AG04450 (cell line): ENCODE measurements at regions not wholly inside any gene's neighbourhood (a gene's known extent, or its start where the extent isn't known, plus 50 kb on each side); places are given as distances from the start of the nearest gene placed in this dataset.

Experiments used
- CTCF ChIA-PET: fragments of 300-600, 350-600 bp; formaldehyde crosslinking; extraction: SDS; loops from one replicate; lab custom pipeline; 2022; ENCODE audit warnings: antibody characterized with exemption, inconsistent platforms; lab: Charles Lee
- POLR2A ChIA-PET: fragments of 350-600 bp; formaldehyde crosslinking; extraction: SDS; loops from one replicate; lab custom pipeline; 2021; ENCODE audit warnings: antibody characterized with exemption, inconsistent platforms; lab: Yijun Ruan, JAX
- DNase-seq: peaks from one replicate; pipeline ENCODE4 v3.0.0-alpha.2; 2011; ENCODE audit warnings: low read depth, low spot score
- H3K27ac ChIP-seq: one replicate; pipeline ENCODE4 v1.5.1; 2012; ENCODE audit warnings: low read depth, low read length, control low read depth
- H3K27me3 ChIP-seq: one replicate; pipeline ENCODE4 v1.6.0; 2012; ENCODE audit warnings: low read length; ENCODE audit not compliant: control insufficient read depth, insufficient read depth
- H3K4me3 ChIP-seq: 2 replicates; pipeline ENCODE4 v1.5.1; 2011; ENCODE audit warnings: mild to moderate bottlenecking, low read depth, low read length, control low read depth
- H3K9me3 ChIP-seq: 2 replicates; pipeline ENCODE4 v1.5.1; 2012; ENCODE audit warnings: low read length; ENCODE audit not compliant: control insufficient read depth, insufficient read depth
- TF ChIP-seq, protein P1 (sequence below): IDR thresholded peaks from 2 replicates; pipeline ENCODE4 v1.5.1; 2011; ENCODE audit warnings: low read depth, low read length, control low read depth, inconsistent platforms

DNA sequence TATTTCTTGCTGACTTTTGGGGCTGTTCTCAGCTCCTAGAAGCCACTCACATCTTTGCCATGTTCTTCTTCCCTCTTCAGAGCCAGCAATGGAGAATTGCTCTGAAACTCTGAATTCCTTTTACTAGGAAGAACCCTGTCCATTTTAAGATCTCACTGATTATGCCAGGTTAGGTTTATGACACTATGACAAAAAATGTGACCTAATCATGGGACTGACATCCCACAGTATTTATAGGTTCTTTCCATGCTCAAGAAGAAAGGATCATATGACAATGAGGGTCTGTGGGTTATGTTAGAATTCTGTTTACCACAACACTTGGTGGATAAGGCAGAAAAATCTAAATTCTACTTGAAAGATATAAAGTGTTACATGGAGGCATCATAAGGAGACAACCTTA lies 263.3 kb upstream of the CITED2 start:
- H3K27ac ChIP-seq = no peak overlapping the region
- TF ChIP-seq, protein P1, sequence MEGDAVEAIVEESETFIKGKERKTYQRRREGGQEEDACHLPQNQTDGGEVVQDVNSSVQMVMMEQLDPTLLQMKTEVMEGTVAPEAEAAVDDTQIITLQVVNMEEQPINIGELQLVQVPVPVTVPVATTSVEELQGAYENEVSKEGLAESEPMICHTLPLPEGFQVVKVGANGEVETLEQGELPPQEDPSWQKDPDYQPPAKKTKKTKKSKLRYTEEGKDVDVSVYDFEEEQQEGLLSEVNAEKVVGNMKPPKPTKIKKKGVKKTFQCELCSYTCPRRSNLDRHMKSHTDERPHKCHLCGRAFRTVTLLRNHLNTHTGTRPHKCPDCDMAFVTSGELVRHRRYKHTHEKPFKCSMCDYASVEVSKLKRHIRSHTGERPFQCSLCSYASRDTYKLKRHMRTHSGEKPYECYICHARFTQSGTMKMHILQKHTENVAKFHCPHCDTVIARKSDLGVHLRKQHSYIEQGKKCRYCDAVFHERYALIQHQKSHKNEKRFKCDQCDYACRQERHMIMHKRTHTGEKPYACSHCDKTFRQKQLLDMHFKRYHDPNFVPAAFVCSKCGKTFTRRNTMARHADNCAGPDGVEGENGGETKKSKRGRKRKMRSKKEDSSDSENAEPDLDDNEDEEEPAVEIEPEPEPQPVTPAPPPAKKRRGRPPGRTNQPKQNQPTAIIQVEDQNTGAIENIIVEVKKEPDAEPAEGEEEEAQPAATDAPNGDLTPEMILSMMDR = no peak
- POLR2A ChIA-PET = no interaction called here
- H3K9me3 ChIP-seq = no peaks in the 10 kb centered on the region
- CTCF ChIA-PET = no interaction called here
- no peak overlapping the region for H3K4me3 ChIP-seq
- no peak for DNase-seq
- H3K27me3 ChIP-seq = no peaks in the 10 kb centered on the region

DNA sequence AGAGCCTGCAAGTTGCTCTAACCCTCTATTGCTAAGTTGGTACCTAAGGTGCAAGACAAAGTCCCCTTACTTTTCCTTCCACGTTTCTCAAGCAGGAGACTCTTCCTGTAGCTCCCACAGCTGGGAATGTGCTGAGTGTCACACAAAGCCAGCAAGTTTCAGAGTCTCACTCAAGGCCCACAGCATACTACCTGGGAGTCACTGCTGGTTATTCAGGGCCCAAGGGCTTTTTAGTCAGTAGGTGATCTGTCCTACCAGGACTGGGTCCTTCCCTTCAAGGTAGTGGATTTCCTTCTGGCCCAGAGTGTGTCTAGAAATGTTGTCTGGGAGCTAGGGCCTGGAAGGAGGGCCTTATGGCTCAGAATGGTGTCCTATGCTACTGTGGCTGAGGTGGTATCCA lies 261.9 kb upstream of the CITED2 start:
- Histone ChIP-seq H3K27ac (no peak overlapping the region), H3K9me3 (no peaks in the 10 kb centered on the region), H3K27me3 (no peaks in the 10 kb centered on the region), H3K4me3 (no peak overlapping the region)
- TF ChIP-seq, protein P1 = no peak
- no peak for DNase-seq
- POLR2A ChIA-PET = no interaction called here
- CTCF ChIA-PET = no interaction called here

DNA sequence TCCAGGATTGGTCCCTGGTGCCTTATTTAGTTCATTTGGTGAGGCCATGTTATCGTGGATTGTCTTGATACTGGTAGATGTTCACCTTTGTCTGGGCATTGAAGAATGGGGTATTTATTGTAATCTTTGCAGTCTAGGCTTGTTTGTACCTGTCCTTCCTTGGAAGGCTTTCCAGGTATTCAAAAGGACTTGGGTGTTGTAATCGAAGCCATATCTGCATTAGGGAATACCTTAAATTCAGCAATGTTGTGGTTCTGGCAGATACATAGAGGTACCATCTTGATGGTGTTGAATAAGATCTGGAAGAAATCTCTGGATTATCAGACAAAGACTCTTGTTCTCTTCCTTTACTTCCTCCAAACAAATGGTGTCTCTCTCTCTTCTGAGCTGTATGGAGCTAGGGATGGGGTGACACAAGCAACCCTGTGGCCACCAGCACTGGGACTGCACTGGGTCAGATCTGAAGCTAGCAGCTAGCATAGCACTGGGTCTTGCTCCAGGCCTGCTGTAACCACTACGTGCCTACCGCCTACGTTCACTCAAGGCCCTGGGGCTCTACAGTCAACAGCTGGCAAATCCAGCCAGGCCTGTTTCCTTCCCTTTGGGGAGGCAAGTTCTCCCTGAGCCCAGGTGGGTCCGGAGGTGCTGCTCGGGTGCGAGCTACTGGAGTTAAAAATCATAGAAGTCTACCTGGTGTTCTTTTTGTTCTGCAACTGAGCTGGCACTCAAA lies 261.1 kb upstream of the CITED2 start:
- ChIA-PET CTCF (no interaction called here), POLR2A (no interaction called here)
- no peak overlapping the region for H3K27ac ChIP-seq
- no peak overlapping the region for H3K4me3 ChIP-seq
- DNase-seq = no peak
- H3K27me3 ChIP-seq = no peaks in the 10 kb centered on the region
- no peaks in the 10 kb centered on the region for H3K9me3 ChIP-seq
- TF ChIP-seq, protein P1 = no peak

DNA sequence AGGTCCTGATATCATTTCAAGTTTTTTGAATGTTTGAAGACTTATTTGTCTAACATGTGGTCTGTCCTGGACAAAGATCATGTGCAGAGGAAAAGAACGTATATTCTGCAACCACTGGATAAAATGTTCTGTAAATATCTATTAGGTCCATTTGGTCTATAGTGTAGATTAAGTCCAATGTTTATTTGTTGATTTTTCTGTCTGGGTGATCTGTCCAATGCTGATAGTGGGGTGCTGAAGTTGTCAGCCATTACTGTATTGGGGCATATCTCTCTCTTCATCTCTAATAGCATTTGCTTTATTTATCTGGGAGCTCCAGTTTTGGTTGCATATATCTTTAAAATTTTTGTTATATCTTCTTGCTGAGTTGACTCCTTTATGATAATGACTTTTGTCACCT lies 258.4 kb upstream of the CITED2 start:
- H3K27ac ChIP-seq = no peak overlapping the region
- no peaks in the 10 kb centered on the region; the same call in 1 of the 2 replicates for H3K9me3 ChIP-seq
- ChIA-PET CTCF (interaction anchor here (1.1 kb wide), 1 partner anchor 12 kb away, joined by 3 read pairs; no protein-coding TSS in a partner anchor), POLR2A (no interaction called here)
- TF ChIP-seq, protein P1 = no peak
- no peak for DNase-seq
- no peak overlapping the region for H3K4me3 ChIP-seq
- H3K27me3 ChIP-seq = no peaks in the 10 kb centered on the region

DNA sequence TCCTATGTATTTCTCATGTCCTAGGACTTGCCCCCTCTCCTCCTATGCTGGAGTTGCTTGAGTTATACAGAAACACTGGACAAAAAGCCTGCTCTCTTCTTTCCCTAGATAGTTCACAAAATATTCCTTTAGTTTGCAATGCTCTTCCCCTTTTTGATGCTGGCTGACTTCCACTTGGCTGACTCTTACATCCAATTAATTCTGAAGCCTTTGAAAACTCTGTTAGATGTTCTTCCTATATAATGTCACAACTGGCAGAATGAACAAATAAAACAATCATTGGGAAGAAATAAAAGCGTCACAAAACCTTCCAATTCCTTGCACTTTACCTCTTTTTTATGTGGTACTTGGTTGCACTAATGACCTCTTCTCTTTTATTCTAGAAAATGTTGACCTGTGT lies 253.8 kb upstream of the CITED2 start:
- Histone ChIP-seq H3K27ac (no peak overlapping the region), H3K4me3 (no peak overlapping the region), H3K9me3 (no peaks in the 10 kb centered on the region; the same call in 1 of the 2 replicates), H3K27me3 (no peaks in the 10 kb centered on the region)
- POLR2A ChIA-PET = no interaction called here
- CTCF ChIA-PET = no interaction called here
- no peak for DNase-seq
- TF ChIP-seq, protein P1 = no peak
